HepG2 (cell line): ENCODE measurements at regions not wholly inside any gene's neighbourhood (a gene's known extent, or its start where the extent isn't known, plus 50 kb on each side); places are given as distances from the start of the nearest gene placed in this dataset.
"Not testable (repeated sequence)": the region's sequence is repeated elsewhere in the genome, so short reads cannot be mapped to it uniquely, and the experiment has no call there.

ENCODE experiments used
- ATAD3A ChIP-seq: sonication (generic); formaldehyde crosslinking; IDR thresholded peaks from 2 replicates; pipeline ENCODE4 v1.4.0; 2020; ENCODE audit warnings: missing genetic modification reagents
- CTCF ChIP-seq: sonication (generic); formaldehyde crosslinking; IDR thresholded peaks from 2 replicates; pipeline ENCODE4 v1.5.0; 2020; ENCODE audit warnings: mild to moderate bottlenecking, missing genetic modification reagents, moderate library complexity
- FOXJ3 ChIP-seq: sonication (generic); formaldehyde crosslinking; IDR thresholded peaks from 2 replicates; pipeline ENCODE4 v1.4.0; 2020; ENCODE audit warnings: missing genetic modification reagents, mild to moderate bottlenecking, borderline replicate concordance
- JUN ChIP-seq: sonication (generic); formaldehyde crosslinking; IDR thresholded peaks from 2 replicates; pipeline ENCODE4 v1.4.0; 2020; ENCODE audit warnings: mild to moderate bottlenecking, missing genetic modification reagents
- KDM5B ChIP-seq: sonication (generic); formaldehyde crosslinking; IDR thresholded peaks from 2 replicates; pipeline ENCODE4 v1.4.0; 2020; ENCODE audit warnings: missing genetic modification reagents, mild to moderate bottlenecking, borderline replicate concordance
- MEF2D ChIP-seq: sonication (generic); formaldehyde crosslinking; IDR thresholded peaks from 2 replicates; pipeline ENCODE4 v1.5.1; 2020; ENCODE audit warnings: mild to moderate bottlenecking, missing genetic modification reagents
- MTF2 ChIP-seq: sonication (generic); formaldehyde crosslinking; IDR thresholded peaks from 2 replicates; pipeline ENCODE4 v1.5.0; 2020; ENCODE audit warnings: missing genetic modification reagents, borderline replicate concordance
- NPAS2 ChIP-seq: sonication (generic); formaldehyde crosslinking; IDR thresholded peaks from 2 replicates; pipeline ENCODE4 v1.8.0; 2022; ENCODE audit warnings: mild to moderate bottlenecking, missing genetic modification reagents, borderline replicate concordance
- PHF8 ChIP-seq: sonication (generic); formaldehyde crosslinking; IDR thresholded peaks from 2 replicates; pipeline ENCODE4 v1.5.0; 2020; ENCODE audit warnings: missing genetic modification reagents
- TBL1XR1 ChIP-seq: fragments of 150-350 bp; IDR thresholded peaks from 2 replicates; pipeline ENCODE4 v1.6.1; 2014; ENCODE audit warnings: borderline replicate concordance, low read length; ENCODE audit not compliant: partially characterized antibody
- ZHX1 ChIP-seq: sonication (generic); formaldehyde crosslinking; IDR thresholded peaks from 2 replicates; pipeline ENCODE4 v1.8.1; 2022; ENCODE audit warnings: low read depth, mild to moderate bottlenecking, missing genetic modification reagents
- ZNF12 ChIP-seq: sonication (generic); formaldehyde crosslinking; IDR thresholded peaks from 2 replicates; pipeline ENCODE4 v1.5.0; 2020; ENCODE audit warnings: missing genetic modification reagents
- ZNF776 ChIP-seq: sonication (generic); formaldehyde crosslinking; IDR thresholded peaks from 2 replicates; pipeline ENCODE4 v1.4.0; 2020; ENCODE audit warnings: mild to moderate bottlenecking, missing genetic modification reagents

GRCh38 chr2:55799624-55800023, 106.0 kb upstream of the PNPT1 start:
- TF ChIP-seq TBL1XR1; ATAD3A; CTCF (CRISPR knock-in tag); ZNF776; NPAS2 (CRISPR knock-in tag); ZHX1 (CRISPR knock-in tag); PHF8 (CRISPR knock-in tag); MEF2D (CRISPR knock-in tag); MTF2 (CRISPR knock-in tag); KDM5B (CRISPR knock-in tag); FOXJ3 (CRISPR knock-in tag); ZNF12 (CRISPR knock-in tag); JUN (CRISPR knock-in tag): not testable (repeated sequence)
